RWPE2 (cell line): ENCODE measurements at regions not wholly inside any gene's neighbourhood (a gene's known extent, or its start where the extent isn't known, plus 50 kb on each side); places are given as distances from the start of the nearest gene placed in this dataset.

ENCODE experiments used
- ATAC-seq: fragments of 200-7000 bp; cut with Tn5 transposase; 3 replicates; pipeline ENCODE4 v1.9.1; 2021; ENCODE audit warnings: low read depth
- DNase-seq: peaks from one replicate; pipeline ENCODE4 v3.0.0-alpha.2; 2020; ENCODE audit warnings: low spot score
- H3K27ac ChIP-seq: fragments of 450-650 bp; 2 replicates; pipeline ENCODE4 v1.5.1; 2017; ENCODE audit warnings: mild to moderate bottlenecking; ENCODE audit not compliant: poor library complexity, severe bottlenecking
- H3K27me3 ChIP-seq: fragments of 250-450 bp; sonication (Bioruptor Pico); 2 replicates; pipeline ENCODE4 v1.5.1; 2021; ENCODE audit warnings: mild to moderate bottlenecking, moderate library complexity; ENCODE audit not compliant: insufficient read depth, poor library complexity, severe bottlenecking
- H3K36me3 ChIP-seq: fragments of 250-450 bp; sonication (Bioruptor Pico); 2 replicates; pipeline ENCODE4 v1.5.1; 2020; ENCODE audit warnings: low read depth, mild to moderate bottlenecking, moderate library complexity
- H3K4me1 ChIP-seq: fragments of 250-450 bp; sonication (Bioruptor Pico); 2 replicates; pipeline ENCODE4 v1.5.1; 2021; ENCODE audit warnings: mild to moderate bottlenecking, moderate library complexity; ENCODE audit not compliant: insufficient read depth, poor library complexity, severe bottlenecking
- H3K4me3 ChIP-seq: fragments of 250-450 bp; sonication (Bioruptor Pico); 2 replicates; pipeline ENCODE4 v1.5.1; 2021; ENCODE audit warnings: mild to moderate bottlenecking, moderate library complexity; ENCODE audit not compliant: severe bottlenecking
- H3K9me3 ChIP-seq: fragments of 250-450 bp; sonication (Bioruptor Pico); 2 replicates; pipeline ENCODE4 v1.5.1; 2021; ENCODE audit warnings: mild to moderate bottlenecking, moderate library complexity; ENCODE audit not compliant: severe bottlenecking
- TF ChIP-seq, protein P1 (sequence below): fragments of 450-650 bp; IDR thresholded peaks from one replicate; pipeline ENCODE4 v1.5.1; 2017; ENCODE audit warnings: mild to moderate bottlenecking, moderate library complexity; ENCODE audit not compliant: poor library complexity, severe bottlenecking

- H3K36me3 ChIP-seq = no peaks in the 10 kb centered on the region
- no peak overlapping the region for H3K4me3 ChIP-seq
- no peaks in the 10 kb centered on the region for H3K4me1 ChIP-seq
- ATAC-seq = no peak
- no peaks in the 10 kb centered on the region for H3K9me3 ChIP-seq
- no peak overlapping the region for H3K27ac ChIP-seq
- no peak for DNase-seq
- TF ChIP-seq, protein P1, sequence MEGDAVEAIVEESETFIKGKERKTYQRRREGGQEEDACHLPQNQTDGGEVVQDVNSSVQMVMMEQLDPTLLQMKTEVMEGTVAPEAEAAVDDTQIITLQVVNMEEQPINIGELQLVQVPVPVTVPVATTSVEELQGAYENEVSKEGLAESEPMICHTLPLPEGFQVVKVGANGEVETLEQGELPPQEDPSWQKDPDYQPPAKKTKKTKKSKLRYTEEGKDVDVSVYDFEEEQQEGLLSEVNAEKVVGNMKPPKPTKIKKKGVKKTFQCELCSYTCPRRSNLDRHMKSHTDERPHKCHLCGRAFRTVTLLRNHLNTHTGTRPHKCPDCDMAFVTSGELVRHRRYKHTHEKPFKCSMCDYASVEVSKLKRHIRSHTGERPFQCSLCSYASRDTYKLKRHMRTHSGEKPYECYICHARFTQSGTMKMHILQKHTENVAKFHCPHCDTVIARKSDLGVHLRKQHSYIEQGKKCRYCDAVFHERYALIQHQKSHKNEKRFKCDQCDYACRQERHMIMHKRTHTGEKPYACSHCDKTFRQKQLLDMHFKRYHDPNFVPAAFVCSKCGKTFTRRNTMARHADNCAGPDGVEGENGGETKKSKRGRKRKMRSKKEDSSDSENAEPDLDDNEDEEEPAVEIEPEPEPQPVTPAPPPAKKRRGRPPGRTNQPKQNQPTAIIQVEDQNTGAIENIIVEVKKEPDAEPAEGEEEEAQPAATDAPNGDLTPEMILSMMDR = no peak
- no peaks in the 10 kb centered on the region for H3K27me3 ChIP-seq
These were observed 421.9 kb upstream of the PCDH9 start for GRCh38 chr13:67651908-67652465.

DNA sequence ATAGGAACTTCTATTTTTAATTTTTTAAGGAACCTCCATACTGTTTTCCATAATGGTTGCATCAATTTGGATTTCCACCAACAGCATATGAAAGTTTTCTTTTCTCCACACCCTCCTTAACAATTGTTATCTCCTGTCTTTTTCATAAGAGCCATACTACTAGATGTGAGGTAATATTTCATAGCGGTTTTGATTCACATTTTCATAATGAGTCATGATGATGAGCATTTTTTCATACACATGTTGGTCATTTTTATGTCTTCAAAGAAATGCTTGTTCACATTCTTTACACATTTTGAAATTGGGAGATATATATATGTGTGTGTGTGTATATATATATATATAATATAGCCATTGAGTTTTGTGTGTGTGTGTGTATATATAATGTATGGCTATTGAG lies 420.3 kb upstream of the PCDH9 start:
- DNase-seq (no peak), ATAC-seq (no peak)
- H3K4me3 ChIP-seq = no peak overlapping the region
- H3K27me3 ChIP-seq = no peaks in the 10 kb centered on the region
- H3K27ac ChIP-seq = no peak overlapping the region
- TF ChIP-seq, protein P1 = no peak
- no peaks in the 10 kb centered on the region for H3K36me3 ChIP-seq
- no peaks in the 10 kb centered on the region for H3K4me1 ChIP-seq
- H3K9me3 ChIP-seq = no peaks in the 10 kb centered on the region

DNA sequence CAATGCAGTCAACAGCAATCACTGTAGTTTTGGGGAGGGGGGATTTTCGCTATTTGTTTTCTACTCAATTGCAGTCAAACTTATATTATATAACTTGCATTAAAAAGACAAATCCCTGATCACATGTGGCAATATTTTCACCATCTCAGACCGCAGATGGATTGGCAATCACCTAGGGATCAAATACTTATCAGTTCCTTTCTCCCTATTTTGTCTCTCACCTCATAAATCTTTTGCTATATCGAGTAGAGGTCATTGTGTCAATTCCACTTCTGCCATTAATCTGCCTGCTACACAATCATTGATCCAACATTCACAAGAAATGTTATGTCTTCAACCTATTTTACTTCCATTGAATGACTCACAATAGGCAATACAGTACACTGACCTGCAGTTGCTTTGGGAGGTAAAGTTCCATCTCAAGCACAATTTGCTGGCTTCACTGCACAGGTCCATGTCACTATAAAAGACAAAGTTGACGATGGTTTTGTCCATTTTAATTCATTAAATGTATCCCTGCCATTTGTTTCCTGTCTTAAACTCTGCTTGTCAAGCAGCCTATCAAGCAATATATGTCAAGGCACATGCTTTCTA lies 415.8 kb upstream of the PCDH9 start:
- ATAC-seq = no peak
- Histone ChIP-seq H3K4me3 (no peak overlapping the region), H3K36me3 (no peaks in the 10 kb centered on the region), H3K4me1 (no peaks in the 10 kb centered on the region), H3K27me3 (no peaks in the 10 kb centered on the region), H3K27ac (no peak overlapping the region), H3K9me3 (no peaks in the 10 kb centered on the region)
- TF ChIP-seq, protein P1 = no peak
- no peak for DNase-seq

DNA sequence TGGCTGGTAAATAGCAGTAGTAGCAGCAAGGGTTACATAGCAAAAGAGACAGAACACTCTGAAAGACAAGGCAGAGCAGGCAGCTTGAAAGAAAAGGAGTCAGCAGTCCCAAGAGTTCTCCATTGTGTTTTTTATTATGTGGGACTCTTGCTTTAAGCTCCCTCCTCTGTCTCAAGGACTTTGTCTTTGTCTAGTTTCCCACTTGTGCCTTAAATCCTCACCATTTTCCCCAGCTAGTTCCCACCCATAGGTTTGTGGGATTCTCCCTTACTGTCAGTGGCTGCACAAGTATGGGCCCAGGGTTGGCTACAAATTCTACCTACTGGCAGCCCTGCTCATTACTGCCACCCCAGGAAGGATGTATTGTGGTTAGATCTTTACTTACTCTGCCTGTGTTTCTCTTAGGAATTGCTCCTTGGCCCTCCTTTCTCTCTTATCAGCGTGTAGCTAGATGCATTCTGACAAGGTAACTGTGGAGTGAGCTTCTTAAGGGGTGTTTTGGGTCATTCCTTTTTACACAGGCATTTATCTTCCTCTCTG lies 413.4 kb upstream of the PCDH9 start:
- no peaks in the 10 kb centered on the region for H3K36me3 ChIP-seq
- ATAC-seq = no peak
- no peak overlapping the region for H3K27ac ChIP-seq
- TF ChIP-seq, protein P1 = no peak
- H3K27me3 ChIP-seq = no peaks in the 10 kb centered on the region
- no peaks in the 10 kb centered on the region for H3K9me3 ChIP-seq
- DNase-seq = no peak
- no peak overlapping the region for H3K4me3 ChIP-seq
- H3K4me1 ChIP-seq = no peaks in the 10 kb centered on the region

DNA sequence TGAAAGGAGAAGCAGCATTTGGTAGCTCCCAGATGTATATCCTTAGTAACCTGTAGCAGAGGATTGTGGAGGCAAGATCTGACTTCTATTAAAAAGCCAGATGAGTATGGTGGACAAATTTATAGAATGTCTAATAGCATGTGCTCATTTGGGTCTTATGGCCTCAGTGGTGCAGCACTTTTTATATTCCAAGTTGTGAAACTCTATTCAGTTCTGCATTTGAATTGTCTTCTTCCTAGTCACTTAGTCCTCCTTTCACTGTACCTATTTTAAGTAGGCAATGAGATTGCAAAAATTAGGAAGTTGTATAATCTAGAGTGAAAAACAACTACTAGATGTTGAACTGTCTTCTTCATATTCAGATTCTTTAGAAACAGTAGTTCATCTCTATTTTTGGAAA lies 412.5 kb upstream of the PCDH9 start:
- Histone ChIP-seq H3K4me3 (no peak overlapping the region), H3K27me3 (no peaks in the 10 kb centered on the region), H3K9me3 (no peaks in the 10 kb centered on the region), H3K4me1 (no peaks in the 10 kb centered on the region), H3K27ac (no peak overlapping the region), H3K36me3 (no peaks in the 10 kb centered on the region)
- TF ChIP-seq, protein P1 = no peak
- no peak for DNase-seq
- ATAC-seq = no peak
